GM23248 (cell line): ENCODE measurements at regions not wholly inside any gene's neighbourhood (a gene's known extent, or its start where the extent isn't known, plus 50 kb on each side); places are given as distances from the start of the nearest gene placed in this dataset.

Source experiments
- EZH2 ChIP-seq: fragments of 200-600 bp; sonication (generic); IDR thresholded peaks from 2 replicates; pipeline ENCODE4 v1.6.1; 2018; ENCODE audit warnings: antibody characterized with exemption, mild to moderate bottlenecking; ENCODE audit not compliant: insufficient read depth, poor library complexity, severe bottlenecking
- EZH2phosphoT487 ChIP-seq: fragments of 200-600 bp; sonication (generic); IDR thresholded peaks from 2 replicates; pipeline ENCODE4 v1.6.1; 2018; ENCODE audit warnings: antibody characterized with exemption, moderate library complexity, mild to moderate bottlenecking, low read depth; ENCODE audit not compliant: insufficient read depth

DNA sequence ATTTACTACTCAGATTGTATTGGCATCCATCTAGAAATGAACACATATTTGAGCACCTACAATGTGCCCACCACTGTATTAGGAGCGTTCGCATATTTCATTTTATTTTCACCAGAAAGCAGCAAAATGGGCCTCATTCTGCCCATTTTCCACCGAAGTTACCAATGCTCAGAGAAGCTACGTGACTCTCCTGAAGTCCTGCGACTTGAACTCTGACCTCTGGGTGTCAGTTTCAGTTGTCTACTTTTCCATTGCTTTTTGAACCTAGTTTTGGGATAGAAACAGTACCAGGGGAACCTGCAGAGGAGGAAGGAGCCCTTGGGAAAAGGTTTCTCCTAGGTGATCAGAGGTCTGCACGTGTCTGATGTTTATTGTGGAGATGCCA is 139.1 kb upstream of the SDK2 start:
- no peak for TF ChIP-seq EZH2
- TF ChIP-seq EZH2phosphoT487 = no peak
